ENCODE measurements at regions not wholly inside any gene's neighbourhood (a gene's known extent, or its start where the extent isn't known, plus 50 kb on each side); places are given as distances from the start of the nearest gene placed in this dataset.

DNA sequence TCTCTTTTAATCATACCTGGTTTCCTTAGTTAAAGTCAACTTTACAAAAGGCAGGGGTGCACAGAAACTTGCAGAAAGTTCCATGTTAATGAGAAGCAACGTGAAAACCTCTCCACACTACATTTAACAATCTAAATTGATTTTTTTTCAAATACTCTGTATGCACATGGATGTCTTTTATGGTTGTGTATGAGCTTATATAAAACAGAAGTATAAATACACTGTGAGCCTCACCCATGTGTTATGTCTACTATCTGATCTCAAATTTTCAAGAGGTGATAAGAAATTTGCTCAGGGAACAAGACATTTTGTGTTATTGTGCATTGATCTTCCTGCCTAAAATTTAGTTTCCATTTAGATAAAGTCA, 617.6 kb downstream of the ADCYAP1 start:
- no peak for ATAC-seq (ENCODE audit: low read depth)
- no peak overlapping the region for H3K27ac ChIP-seq (ENCODE audit: poor library complexity, severe bottlenecking)
- no peaks in the 10 kb centered on the region for H3K4me1 ChIP-seq (ENCODE audit: insufficient read depth, poor library complexity, severe bottlenecking)
- no peaks in the 10 kb centered on the region for H3K27me3 ChIP-seq (ENCODE audit: insufficient read depth, poor library complexity, severe bottlenecking)
- H3K9me3 ChIP-seq (ENCODE audit: severe bottlenecking) = no peaks in the 10 kb centered on the region
- no peaks in the 10 kb centered on the region for H3K36me3 ChIP-seq (ENCODE audit: low read depth)
- DNase-seq (ENCODE audit: low spot score) = no peak
- TF ChIP-seq, protein P1, sequence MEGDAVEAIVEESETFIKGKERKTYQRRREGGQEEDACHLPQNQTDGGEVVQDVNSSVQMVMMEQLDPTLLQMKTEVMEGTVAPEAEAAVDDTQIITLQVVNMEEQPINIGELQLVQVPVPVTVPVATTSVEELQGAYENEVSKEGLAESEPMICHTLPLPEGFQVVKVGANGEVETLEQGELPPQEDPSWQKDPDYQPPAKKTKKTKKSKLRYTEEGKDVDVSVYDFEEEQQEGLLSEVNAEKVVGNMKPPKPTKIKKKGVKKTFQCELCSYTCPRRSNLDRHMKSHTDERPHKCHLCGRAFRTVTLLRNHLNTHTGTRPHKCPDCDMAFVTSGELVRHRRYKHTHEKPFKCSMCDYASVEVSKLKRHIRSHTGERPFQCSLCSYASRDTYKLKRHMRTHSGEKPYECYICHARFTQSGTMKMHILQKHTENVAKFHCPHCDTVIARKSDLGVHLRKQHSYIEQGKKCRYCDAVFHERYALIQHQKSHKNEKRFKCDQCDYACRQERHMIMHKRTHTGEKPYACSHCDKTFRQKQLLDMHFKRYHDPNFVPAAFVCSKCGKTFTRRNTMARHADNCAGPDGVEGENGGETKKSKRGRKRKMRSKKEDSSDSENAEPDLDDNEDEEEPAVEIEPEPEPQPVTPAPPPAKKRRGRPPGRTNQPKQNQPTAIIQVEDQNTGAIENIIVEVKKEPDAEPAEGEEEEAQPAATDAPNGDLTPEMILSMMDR (IDR thresholded peaks at IDR 0.05; ENCODE audit: poor library complexity, severe bottlenecking) = no peak
- no peak overlapping the region for H3K4me3 ChIP-seq (ENCODE audit: severe bottlenecking)

DNA sequence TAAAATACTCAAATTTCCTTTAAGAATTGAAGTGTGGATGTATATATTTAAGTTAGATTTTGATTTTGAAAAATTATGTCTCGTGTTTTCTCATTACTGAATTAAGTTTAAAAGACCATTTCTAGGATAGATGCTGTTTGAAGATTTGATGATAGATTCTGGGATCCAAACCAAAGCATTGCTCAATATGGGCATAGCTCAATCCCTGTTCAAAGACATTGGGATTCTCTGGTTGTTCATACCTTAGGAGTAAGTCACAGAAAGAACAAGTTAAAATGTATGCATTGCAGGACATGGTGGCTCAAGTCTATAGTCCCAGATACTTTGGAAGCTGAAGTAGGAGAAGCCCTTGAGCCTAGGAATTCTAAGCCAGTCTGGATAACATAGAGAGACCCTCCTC, 622.3 kb downstream of the ADCYAP1 start:
- H3K9me3 ChIP-seq (ENCODE audit: severe bottlenecking) = no peaks in the 10 kb centered on the region
- no peaks in the 10 kb centered on the region for H3K36me3 ChIP-seq (ENCODE audit: low read depth)
- no peaks in the 10 kb centered on the region for H3K27me3 ChIP-seq (ENCODE audit: insufficient read depth, poor library complexity, severe bottlenecking)
- TF ChIP-seq, protein P1 (IDR thresholded peaks at IDR 0.05; ENCODE audit: poor library complexity, severe bottlenecking) = no peak
- no peaks in the 10 kb centered on the region for H3K4me1 ChIP-seq (ENCODE audit: insufficient read depth, poor library complexity, severe bottlenecking)
- no peak for ATAC-seq (ENCODE audit: low read depth)
- no peak overlapping the region for H3K4me3 ChIP-seq (ENCODE audit: severe bottlenecking)
- no peak for DNase-seq (ENCODE audit: low spot score)
- no peak overlapping the region for H3K27ac ChIP-seq (ENCODE audit: poor library complexity, severe bottlenecking)

DNA sequence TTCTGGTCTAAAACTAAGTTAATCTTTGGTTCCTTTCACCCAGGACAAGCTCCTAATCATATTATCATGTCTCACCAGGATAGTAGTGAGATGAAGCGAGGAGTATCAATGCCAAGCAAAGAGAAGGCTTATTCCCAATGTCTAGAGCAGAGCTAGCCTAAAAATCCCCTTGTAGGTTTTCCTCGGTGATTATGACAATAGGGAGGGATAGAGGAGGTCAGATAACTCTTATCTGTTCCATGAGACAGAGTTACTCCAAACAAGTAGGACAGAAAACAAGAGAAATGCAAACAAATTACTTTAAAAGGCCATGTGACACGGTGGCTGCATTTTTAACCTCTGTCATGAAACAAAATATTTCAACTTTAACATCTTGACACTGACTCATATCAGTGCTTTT, 623.1 kb downstream of the ADCYAP1 start:
- Histone ChIP-seq H3K4me3 (ENCODE audit: severe bottlenecking) (no peak overlapping the region), H3K9me3 (ENCODE audit: severe bottlenecking) (no peaks in the 10 kb centered on the region), H3K27me3 (ENCODE audit: insufficient read depth, poor library complexity, severe bottlenecking) (no peaks in the 10 kb centered on the region), H3K36me3 (ENCODE audit: low read depth) (no peaks in the 10 kb centered on the region), H3K27ac (ENCODE audit: poor library complexity, severe bottlenecking) (no peak overlapping the region), H3K4me1 (ENCODE audit: insufficient read depth, poor library complexity, severe bottlenecking) (no peaks in the 10 kb centered on the region)
- TF ChIP-seq, protein P1 (IDR thresholded peaks at IDR 0.05; ENCODE audit: poor library complexity, severe bottlenecking) = no peak
- no peak for DNase-seq (ENCODE audit: low spot score)
- no peak for ATAC-seq (ENCODE audit: low read depth)

DNA sequence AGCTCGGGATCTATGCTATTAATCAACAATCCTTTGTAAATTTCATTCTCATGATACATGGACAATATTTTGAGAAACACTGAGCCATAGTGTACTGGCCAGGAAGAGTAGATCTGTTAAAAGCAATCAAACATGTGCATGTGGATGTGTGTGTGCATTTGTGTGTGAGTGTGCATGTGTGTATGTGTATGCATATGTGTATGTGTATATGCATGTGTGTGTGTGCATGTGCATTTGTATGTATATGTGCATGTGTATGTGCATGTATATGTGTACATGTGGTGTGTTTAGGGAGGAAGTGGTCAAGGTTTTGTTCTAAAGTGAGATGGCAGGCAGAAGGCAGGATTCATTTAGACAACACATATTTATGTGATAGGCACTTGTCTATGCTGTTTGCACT, 623.8 kb downstream of the ADCYAP1 start:
- Histone ChIP-seq H3K4me1 (ENCODE audit: insufficient read depth, poor library complexity, severe bottlenecking) (no peaks in the 10 kb centered on the region), H3K27ac (ENCODE audit: poor library complexity, severe bottlenecking) (no peak overlapping the region), H3K9me3 (ENCODE audit: severe bottlenecking) (no peaks in the 10 kb centered on the region), H3K4me3 (ENCODE audit: severe bottlenecking) (no peak overlapping the region), H3K27me3 (ENCODE audit: insufficient read depth, poor library complexity, severe bottlenecking) (no peaks in the 10 kb centered on the region), H3K36me3 (ENCODE audit: low read depth) (no peaks in the 10 kb centered on the region)
- DNase-seq (ENCODE audit: low spot score) (no peak), ATAC-seq (ENCODE audit: low read depth) (no peak)
- TF ChIP-seq, protein P1 (IDR thresholded peaks at IDR 0.05; ENCODE audit: poor library complexity, severe bottlenecking) = no peak

DNA sequence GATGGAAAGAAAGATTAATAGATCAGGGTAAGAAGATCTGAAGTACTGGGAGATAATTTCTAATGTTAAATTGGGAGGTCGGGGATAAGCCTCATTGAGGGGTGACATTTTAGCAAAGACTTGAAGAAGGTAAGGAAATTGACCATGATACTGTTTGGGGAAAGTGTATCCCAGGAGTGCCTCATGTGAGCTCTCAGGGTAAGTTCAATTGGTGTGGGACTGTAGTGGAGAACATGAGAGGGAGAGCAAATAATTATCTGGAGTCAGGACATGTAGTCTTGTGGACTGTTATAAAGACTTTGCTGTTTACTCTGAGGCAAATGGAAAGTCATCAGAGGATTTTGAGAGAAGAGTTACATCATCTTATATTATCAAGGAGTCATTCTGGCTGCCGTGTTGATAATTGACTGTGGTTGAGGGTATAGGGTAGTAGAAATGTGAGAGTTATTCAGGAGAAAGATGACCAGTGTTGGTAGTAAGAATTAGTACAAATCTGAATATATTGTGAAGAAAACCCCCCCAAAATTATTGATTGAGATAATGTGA, 624.4 kb downstream of the ADCYAP1 start:
- H3K36me3 ChIP-seq (ENCODE audit: low read depth) = no peaks in the 10 kb centered on the region
- no peaks in the 10 kb centered on the region for H3K4me1 ChIP-seq (ENCODE audit: insufficient read depth, poor library complexity, severe bottlenecking)
- no peaks in the 10 kb centered on the region for H3K27me3 ChIP-seq (ENCODE audit: insufficient read depth, poor library complexity, severe bottlenecking)
- DNase-seq (ENCODE audit: low spot score) = no peak
- ATAC-seq (ENCODE audit: low read depth) = no peak
- H3K4me3 ChIP-seq (ENCODE audit: severe bottlenecking) = no peak overlapping the region
- TF ChIP-seq, protein P1 (IDR thresholded peaks at IDR 0.05; ENCODE audit: poor library complexity, severe bottlenecking) = no peak
- no peak overlapping the region for H3K27ac ChIP-seq (ENCODE audit: poor library complexity, severe bottlenecking)
- no peaks in the 10 kb centered on the region for H3K9me3 ChIP-seq (ENCODE audit: severe bottlenecking)
